Lung (tissue), 11 donors: ENCODE measurements at regions not wholly inside any gene's neighbourhood (a gene's known extent, or its start where the extent isn't known, plus 50 kb on each side); places are given as distances from the start of the nearest gene placed in this dataset.

Experiments used
- ATAC-seq: fragments of 200-7000 bp; cut with Tn5 transposase; one replicate; pipeline ENCODE4 v1.9.1; 2020; ENCODE audit warnings: moderate number of reproducible peaks; ENCODE audit not compliant: insufficient read depth, low FRiP score
- DNase-seq, 3 donors: peaks; one replicate each; pipeline ENCODE4 v3.0.0-alpha.2; 2013 to 2017
- H3K27ac ChIP-seq, 2 donors: one replicate each; pipeline ENCODE4 v1.5.1; 2013; ENCODE audit warnings: mild to moderate bottlenecking in 2 of 2, moderate library complexity in 2 of 2, control low read depth in 1 of 2, inconsistent platforms in 1 of 2, low read depth in 1 of 2, low read length in 1 of 2
- H3K27me3 ChIP-seq, 3 donors: one replicate each; pipeline ENCODE4 v1.5.1; 2013; ENCODE audit warnings: low read length in 2 of 3; ENCODE audit not compliant: control insufficient read depth in 3 of 3, insufficient read depth in 3 of 3
- H3K36me3 ChIP-seq, 4 donors: one replicate each; pipeline ENCODE4 v1.5.1; 2013; ENCODE audit warnings: low read length in 4 of 4, mild to moderate bottlenecking in 1 of 4, moderate library complexity in 1 of 4; ENCODE audit not compliant: control insufficient read depth in 4 of 4, insufficient read depth in 4 of 4
- H3K4me1 ChIP-seq, 5 donors: one replicate each; pipeline ENCODE4 v1.5.1; 2013; ENCODE audit warnings: low read length in 5 of 5, mild to moderate bottlenecking in 2 of 5, moderate library complexity in 1 of 5; ENCODE audit not compliant: control insufficient read depth in 5 of 5, insufficient read depth in 5 of 5
- H3K4me3 ChIP-seq: one replicate; pipeline ENCODE4 v1.5.1; 2013; ENCODE audit warnings: mild to moderate bottlenecking, control low read depth, moderate library complexity
- H3K9ac ChIP-seq, 2 donors: one replicate each; pipeline ENCODE4 v1.5.1; 2013; ENCODE audit warnings: low read length in 2 of 2, control low read depth in 1 of 2; ENCODE audit not compliant: insufficient read depth in 1 of 2
- H3K9me3 ChIP-seq, 4 donors: one replicate each; pipeline ENCODE4 v1.5.1; 2013; ENCODE audit warnings: low read length in 3 of 4, mild to moderate bottlenecking in 1 of 4, moderate library complexity in 1 of 4; ENCODE audit not compliant: control insufficient read depth in 4 of 4, insufficient read depth in 3 of 4
- WGBS, 2 donors: extraction: QIAGEN DNeasy Blood & Tissue Kit; methylation state at CpG; one replicate each; pipeline ENCODE4 v1.1.7; 2013; 5-methylcytosine and 5-hydroxymethylcytosine counted together
- TF ChIP-seq, protein P1 (sequence below): IDR thresholded peaks from 2 replicates; pipeline ENCODE4 v1.5.1; 2012; ENCODE audit warnings: mild to moderate bottlenecking; ENCODE audit errors: control extremely low read depth, extremely low read depth
- donor health status: control.
- donor health status: control.
- donor health status: Bipolar disorder and iron deficiency.
- donor health status: healthy.
- donor health status: DM: yes; HTN: yes; CAD: no.

DNA sequence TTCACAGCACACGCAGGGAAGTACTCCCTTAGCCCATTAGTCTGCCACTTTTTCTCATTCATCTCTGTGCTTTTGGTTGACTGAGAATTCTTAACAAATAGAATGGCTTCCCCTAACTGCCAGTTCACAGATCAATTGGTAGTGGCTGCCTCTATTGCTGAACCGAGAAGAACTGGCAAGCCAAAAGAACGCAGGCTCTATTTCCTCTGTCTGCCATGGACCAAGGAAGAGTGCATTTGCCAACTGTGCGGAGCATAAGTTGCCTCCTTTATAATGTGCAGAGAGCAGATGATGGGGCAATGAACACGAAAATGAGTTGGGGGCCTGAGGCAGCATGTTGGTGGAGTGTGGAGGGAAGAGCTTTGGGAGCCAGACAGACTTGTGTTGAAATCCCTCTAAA lies 483.1 kb upstream of the CAMK1G start:
- H3K27ac ChIP-seq = no peak overlapping the region
- H3K9ac ChIP-seq = no peak overlapping the region
- no peak for ATAC-seq
- TF ChIP-seq, protein P1, sequence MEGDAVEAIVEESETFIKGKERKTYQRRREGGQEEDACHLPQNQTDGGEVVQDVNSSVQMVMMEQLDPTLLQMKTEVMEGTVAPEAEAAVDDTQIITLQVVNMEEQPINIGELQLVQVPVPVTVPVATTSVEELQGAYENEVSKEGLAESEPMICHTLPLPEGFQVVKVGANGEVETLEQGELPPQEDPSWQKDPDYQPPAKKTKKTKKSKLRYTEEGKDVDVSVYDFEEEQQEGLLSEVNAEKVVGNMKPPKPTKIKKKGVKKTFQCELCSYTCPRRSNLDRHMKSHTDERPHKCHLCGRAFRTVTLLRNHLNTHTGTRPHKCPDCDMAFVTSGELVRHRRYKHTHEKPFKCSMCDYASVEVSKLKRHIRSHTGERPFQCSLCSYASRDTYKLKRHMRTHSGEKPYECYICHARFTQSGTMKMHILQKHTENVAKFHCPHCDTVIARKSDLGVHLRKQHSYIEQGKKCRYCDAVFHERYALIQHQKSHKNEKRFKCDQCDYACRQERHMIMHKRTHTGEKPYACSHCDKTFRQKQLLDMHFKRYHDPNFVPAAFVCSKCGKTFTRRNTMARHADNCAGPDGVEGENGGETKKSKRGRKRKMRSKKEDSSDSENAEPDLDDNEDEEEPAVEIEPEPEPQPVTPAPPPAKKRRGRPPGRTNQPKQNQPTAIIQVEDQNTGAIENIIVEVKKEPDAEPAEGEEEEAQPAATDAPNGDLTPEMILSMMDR = no peak
- DNase-seq = no peak
- no peaks in the 10 kb centered on the region for H3K27me3 ChIP-seq
- no peaks in the 10 kb centered on the region for H3K4me1 ChIP-seq
- H3K9me3 ChIP-seq = no peaks in the 10 kb centered on the region
- WGBS, 2 donors = 90 to 91% methylated on average over 5 of the region's 5 CpGs
- no peak overlapping the region for H3K4me3 ChIP-seq
- no peaks in the 10 kb centered on the region for H3K36me3 ChIP-seq

DNA sequence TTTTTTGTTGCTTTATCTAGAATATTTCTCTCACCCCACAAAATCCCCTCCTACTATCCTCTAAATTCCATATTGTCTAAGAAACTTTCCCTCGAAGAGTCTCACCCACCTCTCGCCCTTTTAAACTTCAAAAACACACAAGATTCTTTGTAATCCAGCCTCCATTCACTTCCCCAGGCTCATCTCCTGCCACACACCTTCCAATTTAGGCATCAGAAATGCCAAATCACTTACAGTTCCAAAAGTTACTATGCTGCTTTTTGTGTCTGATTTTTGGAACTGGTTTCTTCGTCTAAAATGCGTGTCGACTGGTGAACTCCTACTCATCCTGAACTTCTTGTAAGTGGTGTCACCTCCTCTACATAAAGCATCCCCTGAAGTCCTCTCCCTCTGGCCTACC lies 482.4 kb upstream of the CAMK1G start:
- DNase-seq (no peak), ATAC-seq (no peak)
- WGBS, 2 donors = 88 to 89% methylated on average over 5 of the region's 5 CpGs
- H3K36me3 ChIP-seq = no peaks in the 10 kb centered on the region
- no peak overlapping the region for H3K9ac ChIP-seq
- no peaks in the 10 kb centered on the region for H3K9me3 ChIP-seq
- no peaks in the 10 kb centered on the region for H3K27me3 ChIP-seq
- H3K27ac ChIP-seq = no peak overlapping the region
- TF ChIP-seq, protein P1 = no peak
- H3K4me3 ChIP-seq = no peak overlapping the region
- peaks cover 0 to 1% (median 0%) of the 10 kb centered on the region in 5 donors for H3K4me1 ChIP-seq

DNA sequence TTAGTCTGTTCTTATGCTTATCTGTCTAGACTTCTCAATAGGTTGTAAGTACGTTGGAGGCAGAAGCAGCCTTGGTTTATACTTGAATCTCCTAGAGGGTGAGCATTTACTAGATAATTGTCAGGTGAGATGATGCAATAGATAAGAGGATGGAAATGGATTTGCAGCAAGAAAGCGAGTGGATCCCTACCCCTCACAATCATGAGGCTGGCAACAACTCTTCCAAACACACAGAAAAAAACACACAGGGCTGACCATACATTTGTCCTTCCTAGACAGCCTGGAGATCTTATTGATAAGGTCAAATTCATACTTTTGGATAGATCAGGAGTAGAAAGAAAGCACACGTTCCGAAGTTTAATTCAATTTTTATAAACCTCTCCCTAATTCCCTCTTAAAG lies 481.4 kb upstream of the CAMK1G start:
- Histone ChIP-seq H3K27me3 (no peaks in the 10 kb centered on the region), H3K9ac (no peak overlapping the region), H3K27ac (no peak overlapping the region), H3K36me3 (no peaks in the 10 kb centered on the region), H3K9me3 (no peaks in the 10 kb centered on the region), H3K4me3 (no peak overlapping the region), H3K4me1 (peaks cover 0 to 3% (median 0%) of the 10 kb centered on the region in 5 donors)
- no peak for ATAC-seq
- no peak for DNase-seq
- TF ChIP-seq, protein P1 = no peak
- WGBS, 2 donors = 66 to 81% methylated on average over 4 of the region's 4 CpGs

DNA sequence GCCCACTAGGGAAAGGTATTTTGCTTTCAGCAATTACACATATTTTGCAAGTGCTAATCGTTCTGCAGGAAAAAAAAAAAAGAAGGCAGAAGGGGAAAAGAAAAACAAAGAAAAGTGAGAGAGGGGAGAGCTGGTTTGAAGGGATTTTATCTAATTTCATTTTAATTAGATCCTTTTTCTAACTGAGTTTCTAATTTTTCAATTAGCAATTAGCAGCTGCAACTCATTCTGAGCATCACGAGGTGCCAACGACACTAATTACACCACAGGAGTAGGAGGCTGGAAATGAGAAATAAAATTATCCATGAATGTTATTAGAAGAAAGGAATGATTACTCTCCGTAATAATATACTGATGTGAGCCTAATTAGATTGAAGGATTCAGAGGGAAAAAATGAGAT lies 481.0 kb upstream of the CAMK1G start:
- DNase-seq = no peak
- TF ChIP-seq, protein P1 = no peak
- H3K27me3 ChIP-seq = no peaks in the 10 kb centered on the region
- no peaks in the 10 kb centered on the region for H3K36me3 ChIP-seq
- H3K4me1 ChIP-seq = peaks cover 0 to 3% (median 0%) of the 10 kb centered on the region in 5 donors
- no peak overlapping the region for H3K9ac ChIP-seq
- no peaks in the 10 kb centered on the region for H3K9me3 ChIP-seq
- no peak for ATAC-seq
- no peak overlapping the region for H3K4me3 ChIP-seq
- no peak overlapping the region for H3K27ac ChIP-seq
- WGBS, 2 donors = 72 to 80% methylated on average over 4 of the region's 4 CpGs
